Epithelial cell of prostate (primary cell): ENCODE measurements at regions not wholly inside any gene's neighbourhood (a gene's known extent, or its start where the extent isn't known, plus 50 kb on each side); places are given as distances from the start of the nearest gene placed in this dataset.
A peak's percentile ranks its signal among the peaks of the same experiment; 100 is the strongest.

Source experiments
- DNase-seq: peaks from one replicate; pipeline ENCODE4 v3.0.0-alpha.2; 2011; ENCODE audit warnings: low read depth, low spot score
- H3K27ac ChIP-seq: fragments of 450-650 bp; 2 replicates; pipeline ENCODE4 v1.5.1; 2017; ENCODE audit warnings: mild to moderate bottlenecking

DNA sequence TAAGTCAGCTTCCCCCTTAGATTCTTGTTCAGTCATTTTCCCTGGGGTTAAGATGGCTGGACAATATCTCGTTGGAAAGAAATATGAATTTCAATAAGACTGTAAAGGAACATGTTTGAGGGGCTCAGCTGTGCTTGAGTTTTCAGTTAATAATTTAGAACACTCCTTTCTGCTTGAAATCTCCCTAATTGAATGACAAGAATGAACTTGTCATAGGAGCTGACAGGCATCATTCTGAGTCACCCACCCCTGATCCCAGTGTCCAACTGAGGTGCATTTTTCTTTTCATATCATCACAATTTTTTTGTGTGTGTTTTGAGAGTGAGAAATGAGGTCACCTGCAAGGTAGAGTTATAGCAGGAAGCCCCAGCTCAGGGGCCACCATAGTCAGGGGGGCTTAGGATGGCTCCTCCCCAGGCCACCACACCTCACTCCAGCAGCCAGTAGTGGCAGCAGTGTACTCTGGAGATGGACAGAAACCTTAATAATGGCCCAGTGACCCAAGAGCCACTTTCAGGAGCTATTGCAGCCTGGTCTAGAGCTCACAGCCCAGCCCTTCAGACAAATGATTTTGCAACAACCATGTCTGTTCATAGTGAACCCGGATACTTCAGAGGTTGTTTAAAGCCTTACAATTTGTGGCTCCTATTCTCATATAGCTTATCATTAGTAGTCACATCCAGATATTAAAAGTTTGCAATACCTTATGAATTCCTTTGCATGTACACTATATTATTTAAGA, 174.5 kb downstream of the MAIP1 start:
- peak; percentile 24 for DNase-seq
- peak overlapping the region; percentile 43 for H3K27ac ChIP-seq

DNA sequence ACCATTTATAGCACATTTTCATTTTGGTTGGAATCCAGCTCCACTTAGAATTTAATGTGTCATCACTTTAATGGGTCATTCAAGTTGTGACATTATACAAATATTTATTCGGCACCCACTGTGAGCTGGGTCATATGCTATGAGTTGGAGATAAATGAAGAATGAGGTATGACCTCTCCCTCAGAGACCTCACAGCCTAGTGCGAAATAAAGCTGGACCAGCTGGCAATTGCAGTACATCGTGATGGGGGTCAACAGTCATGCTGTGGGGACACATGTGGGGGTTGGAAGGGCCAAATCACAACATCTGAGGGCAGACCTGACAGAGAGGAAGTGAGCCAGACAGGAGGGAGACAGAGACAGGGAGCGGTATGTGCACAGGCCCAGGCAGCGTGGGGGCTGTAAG, 175.4 kb downstream of the MAIP1 start:
- DNase-seq, result no peak
- peak overlapping the region; percentile 43 for H3K27ac ChIP-seq

- DNase-seq, result no peak
Observed at GRCh38 chr2:200131307-200131706, 175.2 kb upstream of the SPATS2L start.

GRCh38 chr2:200135082-200135481, 171.4 kb upstream of the SPATS2L start:
- H3K27ac ChIP-seq, result no peak overlapping the region

More at GRCh38 chr2:200131307-200131706, 175.2 kb upstream of the SPATS2L start:
- no peak overlapping the region for H3K27ac ChIP-seq

DNA sequence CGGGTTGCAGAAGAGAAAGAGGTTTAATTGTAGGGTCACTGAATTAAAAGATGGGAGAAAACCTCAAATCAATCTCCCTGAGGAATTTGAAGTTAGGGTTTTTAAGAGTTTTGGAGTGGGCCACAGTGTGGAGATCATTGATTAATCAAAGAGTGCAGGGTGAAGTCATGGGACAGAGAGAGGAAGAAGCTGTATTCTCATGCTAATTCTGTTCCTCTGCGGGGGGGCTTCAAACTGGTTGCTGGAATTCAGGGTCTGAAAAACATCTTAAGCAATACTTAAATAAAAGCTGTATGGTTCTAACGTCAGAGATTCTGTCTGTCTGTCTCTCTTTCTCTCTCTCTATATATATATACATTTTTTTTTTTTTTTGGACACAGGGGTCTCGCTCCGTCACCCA, 169.8 kb upstream of the SPATS2L start:
- no peak overlapping the region for H3K27ac ChIP-seq
- no peak for DNase-seq

More at GRCh38 chr2:200135082-200135481, 171.4 kb upstream of the SPATS2L start:
- DNase-seq, result no peak

DNA sequence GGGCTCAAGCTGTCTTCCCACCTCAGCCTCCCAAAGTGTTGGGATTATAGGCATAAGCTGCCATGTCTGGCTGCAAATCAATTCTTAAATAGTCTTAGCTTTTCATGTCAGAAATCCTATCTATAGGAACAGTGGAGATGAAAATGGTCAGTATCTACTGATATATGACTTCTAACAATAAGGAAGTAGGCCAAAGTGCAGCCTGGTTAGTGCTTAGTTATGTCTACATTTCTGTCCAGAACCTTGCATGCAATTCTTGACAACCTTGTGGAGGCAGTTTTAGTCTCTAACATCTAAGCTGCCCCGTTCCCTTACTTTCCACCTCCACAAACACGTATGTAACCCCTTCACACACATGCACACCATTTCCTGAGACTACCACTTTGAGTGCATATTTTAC, 169.2 kb upstream of the SPATS2L start:
- no peak for DNase-seq

GRCh38 chr2:200137691-200138090, 168.8 kb upstream of the SPATS2L start:
- DNase-seq, result no peak
- no peak overlapping the region for H3K27ac ChIP-seq

More for the DNA sequence above, 169.2 kb upstream of the SPATS2L start:
- H3K27ac ChIP-seq, result no peak overlapping the region

GRCh38 chr2:200138391-200139124, 167.9 kb upstream of the SPATS2L start:
- no peak overlapping the region for H3K27ac ChIP-seq
- no peak for DNase-seq

DNA sequence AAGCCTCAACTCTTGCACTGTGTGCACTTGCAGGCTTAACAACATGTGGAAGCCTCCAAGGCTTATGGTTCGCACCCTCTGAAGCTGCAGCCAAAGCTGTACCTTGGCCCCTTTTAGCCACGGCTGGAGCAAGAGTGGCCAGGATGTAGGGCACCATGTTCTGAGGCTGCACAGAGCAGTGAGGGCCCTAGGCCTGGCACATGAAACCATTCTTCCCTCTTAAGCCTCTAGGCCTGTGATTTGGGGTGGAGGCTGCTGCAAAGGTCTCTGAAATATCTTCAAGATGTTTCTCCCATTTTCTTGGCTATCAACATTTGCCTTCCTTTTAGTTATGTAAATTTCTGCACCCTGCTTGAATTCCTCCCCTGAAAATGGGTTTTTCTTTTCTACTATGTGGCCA, 161.9 kb upstream of the SPATS2L start:
- DNase-seq, result no peak
- H3K27ac ChIP-seq, result no peak overlapping the region

DNA sequence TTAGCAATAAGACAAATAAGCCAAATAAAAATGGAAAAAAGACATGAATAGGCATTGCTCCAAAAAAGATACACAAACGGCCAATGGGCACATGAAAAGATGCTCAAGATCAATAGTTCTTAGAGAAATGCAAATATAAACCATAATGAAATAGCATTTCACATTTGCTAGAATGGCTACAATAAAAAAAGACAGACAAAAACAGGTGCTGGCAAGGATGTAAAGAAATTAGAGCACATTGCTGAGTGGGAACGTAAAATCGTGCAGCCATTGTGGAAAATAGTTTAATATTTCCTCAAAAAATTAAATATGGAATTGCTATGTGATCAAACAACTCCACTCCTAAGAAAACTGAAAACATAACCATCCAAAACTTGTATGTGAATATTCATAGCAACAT, 160.0 kb upstream of the SPATS2L start:
- no peak overlapping the region for H3K27ac ChIP-seq
- no peak for DNase-seq

GRCh38 chr2:200147371-200147770, 159.1 kb upstream of the SPATS2L start:
- H3K27ac ChIP-seq, result no peak overlapping the region

GRCh38 chr2:200148366-200148765, 158.1 kb upstream of the SPATS2L start:
- DNase-seq, result no peak
- no peak overlapping the region for H3K27ac ChIP-seq

More at GRCh38 chr2:200147371-200147770, 159.1 kb upstream of the SPATS2L start:
- no peak for DNase-seq

DNA sequence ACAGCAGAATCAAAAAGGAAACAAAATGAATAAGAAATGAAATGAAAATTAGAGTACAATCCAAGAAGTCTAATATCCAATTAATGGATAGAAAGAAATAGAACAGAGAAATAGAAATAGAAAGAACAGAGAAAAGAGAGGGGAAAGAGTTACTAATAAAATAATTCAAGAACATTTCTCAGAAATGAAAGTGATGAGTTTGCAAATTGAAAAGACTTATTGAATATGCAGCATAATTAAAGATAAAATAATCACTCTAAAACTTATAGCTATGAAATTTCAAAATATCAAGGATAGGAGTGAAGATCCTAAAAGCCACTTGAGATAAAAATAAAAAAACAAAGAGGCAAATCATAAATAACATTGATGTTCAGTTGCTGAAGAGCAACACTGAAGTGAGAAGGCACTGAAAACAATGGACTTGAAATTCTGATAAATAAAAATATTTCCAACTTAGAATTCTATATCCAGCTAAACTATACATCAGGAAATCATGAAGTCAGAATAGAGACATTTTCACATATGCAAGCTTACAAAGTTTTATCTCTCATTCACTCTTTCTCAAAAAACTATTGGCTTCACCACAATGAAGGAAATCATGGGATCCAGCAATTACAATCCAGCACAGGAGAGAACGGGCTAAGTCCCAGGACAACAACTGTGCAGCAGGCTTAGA, 155.9 kb upstream of the SPATS2L start:
- no peak overlapping the region for H3K27ac ChIP-seq
- no peak for DNase-seq

GRCh38 chr2:200155652-200156051, 150.8 kb upstream of the SPATS2L start:
- DNase-seq, result no peak

GRCh38 chr2:200156166-200156835, 150.2 kb upstream of the SPATS2L start:
- H3K27ac ChIP-seq, result no peak overlapping the region
- DNase-seq, result peak; percentile 43

More at GRCh38 chr2:200155652-200156051, 150.8 kb upstream of the SPATS2L start:
- H3K27ac ChIP-seq, result no peak overlapping the region

GRCh38 chr2:200158647-200159356, 147.7 kb upstream of the SPATS2L start:
- H3K27ac ChIP-seq, result no peak overlapping the region
- no peak for DNase-seq

DNA sequence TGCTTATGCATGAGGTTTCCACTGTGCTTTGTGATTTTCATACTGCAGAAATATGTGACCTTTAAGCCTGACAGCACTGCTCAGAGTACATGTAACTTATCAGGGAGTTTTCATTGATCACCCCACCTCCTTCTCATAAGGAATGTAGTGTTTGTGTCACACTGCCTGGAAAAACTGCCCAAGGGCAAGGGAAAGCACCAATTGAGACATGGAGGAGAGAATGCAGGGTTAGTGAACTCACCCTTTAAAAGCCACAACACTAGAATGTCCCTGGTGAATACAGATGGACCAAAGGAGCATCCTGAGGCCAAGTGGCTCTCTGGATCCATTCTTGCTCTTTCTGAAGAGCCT, 147.2 kb upstream of the SPATS2L start:
- H3K27ac ChIP-seq, result no peak overlapping the region

DNA sequence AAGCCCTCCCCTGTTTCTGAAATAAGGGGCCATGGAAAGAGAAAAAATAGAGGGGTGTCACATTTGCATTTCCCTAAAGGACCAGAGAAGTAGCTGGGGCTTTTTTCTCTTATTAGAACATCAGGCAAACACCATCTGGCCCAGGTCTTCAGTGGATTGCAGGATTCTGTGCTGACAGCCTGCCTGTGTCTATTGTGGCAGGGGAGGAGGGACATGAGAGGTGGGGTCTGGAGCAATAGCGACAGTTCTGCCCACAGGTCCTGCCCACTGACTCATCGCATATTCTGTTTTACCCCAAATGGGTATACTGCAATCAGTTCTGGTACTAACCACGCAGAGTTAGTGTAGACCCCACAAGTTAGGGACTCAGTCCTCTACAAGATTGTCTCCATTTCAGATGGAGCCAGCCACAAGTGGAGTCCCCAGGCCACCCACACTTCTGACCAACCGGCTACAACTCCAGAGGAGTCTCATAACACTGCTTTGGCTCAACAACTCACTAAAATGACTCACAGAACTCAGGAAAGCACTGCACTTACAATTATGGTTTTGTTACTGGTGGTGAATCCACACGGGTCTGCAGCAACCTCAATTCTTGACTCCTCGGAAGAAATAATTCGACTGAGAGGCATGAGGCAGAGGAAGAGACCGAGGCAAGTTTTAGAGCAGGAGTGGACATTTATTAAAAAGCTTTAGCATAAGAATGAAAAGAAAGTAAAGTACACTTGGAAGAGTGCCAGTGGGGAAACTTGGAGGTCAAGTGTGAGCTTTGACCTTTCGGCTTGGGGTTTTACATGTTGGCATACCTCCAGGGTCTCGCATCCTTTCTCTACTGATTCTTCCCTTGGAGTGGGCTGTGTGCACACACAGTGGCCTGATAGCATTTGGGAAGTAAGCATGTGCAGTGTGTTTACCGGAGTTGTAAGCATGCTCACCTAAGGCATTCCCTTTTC, 146.4 kb upstream of the SPATS2L start:
- no peak overlapping the region for H3K27ac ChIP-seq
- no peak for DNase-seq

More for the DNA sequence above, 147.2 kb upstream of the SPATS2L start:
- DNase-seq, result no peak

- H3K27ac ChIP-seq, result no peak overlapping the region
- no peak for DNase-seq
Observed at GRCh38 chr2:200161458-200161857, 145.0 kb upstream of the SPATS2L start.
